Epithelial cell of proximal tubule (primary cell): ENCODE measurements at regions not wholly inside any gene's neighbourhood (a gene's known extent, or its start where the extent isn't known, plus 50 kb on each side); places are given as distances from the start of the nearest gene placed in this dataset.

Source experiments
- DNase-seq: peaks from one replicate; pipeline ENCODE4 v3.0.0-alpha.2; 2011; ENCODE audit warnings: low read depth
- H3K4me3 ChIP-seq: 2 replicates; pipeline ENCODE4 v1.5.1; 2011; ENCODE audit warnings: low read depth, mild to moderate bottlenecking, low read length
- TF ChIP-seq, protein P1 (sequence below): conservative IDR thresholded peaks from 2 replicates; pipeline ENCODE4 v1.5.1; 2012; ENCODE audit warnings: low read depth, mild to moderate bottlenecking, low read length

GRCh38 chr11:107250017-107250416 lies 207.6 kb downstream of the CWF19L2 start:
- TF ChIP-seq, protein P1, sequence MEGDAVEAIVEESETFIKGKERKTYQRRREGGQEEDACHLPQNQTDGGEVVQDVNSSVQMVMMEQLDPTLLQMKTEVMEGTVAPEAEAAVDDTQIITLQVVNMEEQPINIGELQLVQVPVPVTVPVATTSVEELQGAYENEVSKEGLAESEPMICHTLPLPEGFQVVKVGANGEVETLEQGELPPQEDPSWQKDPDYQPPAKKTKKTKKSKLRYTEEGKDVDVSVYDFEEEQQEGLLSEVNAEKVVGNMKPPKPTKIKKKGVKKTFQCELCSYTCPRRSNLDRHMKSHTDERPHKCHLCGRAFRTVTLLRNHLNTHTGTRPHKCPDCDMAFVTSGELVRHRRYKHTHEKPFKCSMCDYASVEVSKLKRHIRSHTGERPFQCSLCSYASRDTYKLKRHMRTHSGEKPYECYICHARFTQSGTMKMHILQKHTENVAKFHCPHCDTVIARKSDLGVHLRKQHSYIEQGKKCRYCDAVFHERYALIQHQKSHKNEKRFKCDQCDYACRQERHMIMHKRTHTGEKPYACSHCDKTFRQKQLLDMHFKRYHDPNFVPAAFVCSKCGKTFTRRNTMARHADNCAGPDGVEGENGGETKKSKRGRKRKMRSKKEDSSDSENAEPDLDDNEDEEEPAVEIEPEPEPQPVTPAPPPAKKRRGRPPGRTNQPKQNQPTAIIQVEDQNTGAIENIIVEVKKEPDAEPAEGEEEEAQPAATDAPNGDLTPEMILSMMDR = no peak
- no peak for DNase-seq
- no peak overlapping the region for H3K4me3 ChIP-seq

- TF ChIP-seq, protein P1 = no peak
- no peak overlapping the region for H3K4me3 ChIP-seq
Measured at GRCh38 chr11:107249054-107249453, 208.6 kb downstream of the CWF19L2 start.

DNA sequence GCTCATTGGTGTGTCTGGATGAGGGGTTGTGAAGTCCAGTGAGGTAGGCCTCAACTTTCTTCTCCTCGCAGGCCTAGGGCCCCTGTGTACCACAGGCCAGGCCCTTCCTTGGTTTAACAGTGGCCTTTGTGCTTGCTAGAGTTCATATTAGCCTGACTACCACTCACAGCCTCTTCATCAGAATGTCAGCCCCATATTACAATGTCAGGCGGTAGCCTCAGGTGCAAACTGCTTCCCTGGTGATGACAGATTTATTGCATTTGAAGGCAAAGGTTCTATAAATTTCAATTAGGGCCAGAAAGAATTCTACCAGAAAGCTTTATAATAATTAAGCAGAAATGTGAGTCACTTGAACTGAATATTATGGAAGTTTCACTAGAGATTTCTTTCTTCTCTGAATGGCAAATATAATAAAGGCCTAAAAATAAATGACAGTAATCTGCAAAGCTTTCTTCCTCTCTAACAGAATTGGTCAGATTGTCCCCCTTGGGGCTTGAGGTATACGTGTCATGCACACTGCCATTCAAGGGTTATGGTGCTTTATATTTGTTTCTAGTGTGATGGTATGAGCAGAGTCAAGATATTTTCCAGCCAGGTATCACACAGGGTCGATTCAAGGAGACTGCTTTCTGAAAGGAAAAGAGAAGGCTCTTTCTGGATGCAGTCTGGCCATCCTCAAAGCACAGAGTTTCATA lies 210.3 kb downstream of the CWF19L2 start:
- TF ChIP-seq, protein P1 = no peak
- no peak for DNase-seq
- no peak overlapping the region for H3K4me3 ChIP-seq

More at GRCh38 chr11:107249054-107249453, 208.6 kb downstream of the CWF19L2 start:
- DNase-seq = no peak

DNA sequence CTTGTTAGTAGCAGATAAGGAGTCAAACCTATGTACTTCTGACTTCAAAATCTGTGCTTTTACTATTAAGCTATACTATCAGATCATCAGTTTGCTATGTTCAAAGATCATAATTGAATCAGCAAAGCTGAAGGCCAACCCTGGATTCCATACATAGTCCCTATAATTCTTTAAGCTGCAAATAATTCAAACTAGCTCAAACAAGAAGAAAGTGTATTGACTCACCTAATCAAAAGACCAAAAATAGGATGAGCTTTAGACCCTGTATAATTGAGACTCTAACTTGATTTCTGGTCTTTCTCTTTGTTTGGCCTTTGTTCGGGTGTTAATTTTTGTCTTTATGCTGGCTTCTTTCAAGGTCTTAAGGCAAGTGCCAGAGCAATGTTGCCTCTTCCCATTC lies 213.7 kb downstream of the CWF19L2 start:
- TF ChIP-seq, protein P1 = no peak
- no peak overlapping the region for H3K4me3 ChIP-seq
- DNase-seq = no peak

DNA sequence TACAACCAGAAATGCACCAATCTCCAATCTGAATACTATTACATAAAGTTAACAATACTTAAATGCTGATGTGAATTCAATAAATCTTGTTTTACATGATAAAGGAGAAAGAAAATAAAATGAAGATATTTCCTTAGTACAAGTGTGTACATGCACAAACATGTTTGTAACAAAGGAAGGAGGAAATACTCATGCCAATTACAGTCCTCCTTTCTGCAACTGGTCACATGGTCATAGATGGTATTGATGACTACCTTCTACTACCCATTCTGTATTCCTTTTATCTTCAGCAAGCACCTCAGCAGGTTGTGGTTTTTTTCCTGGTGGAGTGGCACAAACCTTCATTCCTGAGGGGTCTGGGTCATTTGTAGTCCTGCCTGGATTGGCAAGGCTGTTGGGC lies 214.2 kb upstream of the GUCY1A2 start:
- TF ChIP-seq, protein P1 = no peak
- H3K4me3 ChIP-seq = no peak overlapping the region
- DNase-seq = no peak

- TF ChIP-seq, protein P1 = no peak
- no peak overlapping the region for H3K4me3 ChIP-seq
- no peak for DNase-seq
Measured at GRCh38 chr11:107224836-107225235, 206.6 kb upstream of the GUCY1A2 start.

GRCh38 chr11:107222916-107223460 lies 204.7 kb upstream of the GUCY1A2 start:
- TF ChIP-seq, protein P1 = no peak
- DNase-seq = no peak
- H3K4me3 ChIP-seq = no peak overlapping the region
